ENCODE measurements at regions not wholly inside any gene's neighbourhood (a gene's known extent, or its start where the extent isn't known, plus 50 kb on each side); places are given as distances from the start of the nearest gene placed in this dataset.

DNA sequence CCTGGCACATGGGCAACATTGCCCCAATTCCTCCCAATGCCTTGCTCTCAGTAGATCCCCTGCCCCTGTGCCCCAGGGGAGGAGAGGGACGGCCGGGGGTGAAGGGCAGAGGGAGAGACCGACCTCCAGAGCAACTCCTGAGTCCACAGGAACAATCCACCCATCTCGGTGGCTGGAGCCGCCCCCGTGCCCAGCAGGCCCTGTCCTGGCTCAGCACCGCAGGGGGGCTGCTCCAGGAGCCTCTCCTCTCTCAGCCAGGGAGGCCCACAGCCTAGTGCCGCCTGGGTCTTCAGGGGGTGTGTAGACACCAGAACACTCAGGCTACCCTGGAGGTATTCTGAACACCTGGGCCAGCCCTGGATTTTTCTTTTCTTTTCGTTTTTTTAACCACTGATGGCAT lies 233.7 kb upstream of the SDK2 start:
- Histone ChIP-seq H3K27me3 (ENCODE audit: control insufficient read depth in 1 of 2, insufficient read depth in 2 of 2, low read length in 2 of 2) (peaks cover 10 to 36% of the 10 kb centered on the region in 2 experiments; a peak in 4 of 5 replicates), H4K20me1 (ENCODE audit: insufficient read depth, low read length) (no peaks in the 10 kb centered on the region), H3K79me2 (ENCODE audit: insufficient read depth, low read length) (no peaks in the 10 kb centered on the region), H3K9ac (ENCODE audit: insufficient read depth, low read depth, low read length) (no peak overlapping the region), H3K27ac (ENCODE audit: extremely low read length, insufficient read depth, low read length) (no peak overlapping the region), H3K4me2 (ENCODE audit: low read depth, low read length) (no peak overlapping the region), H3K36me3 (replicated peaks in 1 of 2; ENCODE audit: control insufficient read depth in 1 of 2, insufficient read depth in 2 of 2, low read length in 2 of 2) (no peaks in the 10 kb centered on the region), H3K4me1 (ENCODE audit: insufficient read depth, low read length) (peaks cover 8% of the 10 kb centered on the region; the same call in 1 of the 2 replicates), H3K9me3 (ENCODE audit: low read length) (no peaks in the 10 kb centered on the region), H3K4me3 (replicated peaks in 1 of 3; ENCODE audit: insufficient read depth in 1 of 3, low read depth in 2 of 3, low read length in 3 of 3) (no peak overlapping the region), H2AFZ (ENCODE audit: low read length) (no peak overlapping the region)
- ChIA-PET POLR2A (no interaction called here), CTCF (ENCODE audit: low intra/inter-chr PET ratio, low total read pairs) (no interaction called here)
- DNase-seq (ENCODE audit: low spot score) (no peak), ATAC-seq (no peak), FAIRE-seq (no peak)
- no peak for TF ChIP-seq MEF2D (CRISPR knock-in tag; IDR thresholded peaks at IDR 0.05)
- TF ChIP-seq U2AF1 (optimal IDR thresholded peaks at IDR 0.05; ENCODE audit: low read depth, low read length), result no peak
- TF ChIP-seq ELK4 (CRISPR knock-in tag; IDR thresholded peaks at IDR 0.05; ENCODE audit: borderline replicate concordance), result no peak
- no peak for TF ChIP-seq FOXM1 (CRISPR knock-in tag; IDR thresholded peaks at IDR 0.05)
- no peak for TF ChIP-seq SSRP1 (CRISPR knock-in tag; IDR thresholded peaks at IDR 0.05)
- TF ChIP-seq MNT (IDR thresholded peaks at IDR 0.05), result no peak
- BruUV-seq (replicated peaks), result no TSS peak
- intact Hi-C loops (cut with micrococcal nuclease; ENCODE audit: unreplicated experiment), result no loop called here
- 3% methylated on average over 8 of the region's 9 CpGs for WGBS (ENCODE audit: low lambda C conversion rate)
- in situ Hi-C loops (cut with HindIII; ENCODE audit: extremely low pct_ligation_motif_present, low pct_unique_long_range_greater_than_20kb), result no loop called here

- ChIA-PET POLR2A (no interaction called here), CTCF (ENCODE audit: low intra/inter-chr PET ratio, low total read pairs) (no interaction called here)
- ATAC-seq (no peak), DNase-seq (ENCODE audit: low spot score) (no peak), FAIRE-seq (no peak)
- H2AFZ ChIP-seq (ENCODE audit: low read length), result no peak overlapping the region
- H3K27me3 ChIP-seq (ENCODE audit: control insufficient read depth in 1 of 2, insufficient read depth in 2 of 2, low read length in 2 of 2), result peaks cover 10 to 36% of the 10 kb centered on the region in 2 experiments; a peak in 4 of 5 replicates
- no peaks in the 10 kb centered on the region for H3K79me2 ChIP-seq (ENCODE audit: insufficient read depth, low read length)
- H3K27ac ChIP-seq (ENCODE audit: extremely low read length, insufficient read depth, low read length), result no peak overlapping the region
- 50% methylated on average over 11 of the region's 14 CpGs for WGBS (ENCODE audit: low lambda C conversion rate)
- H4K20me1 ChIP-seq (ENCODE audit: insufficient read depth, low read length), result no peaks in the 10 kb centered on the region
- in situ Hi-C loops (cut with HindIII; ENCODE audit: extremely low pct_ligation_motif_present, low pct_unique_long_range_greater_than_20kb), result no loop called here
- BruUV-seq (replicated peaks), result no TSS peak
- no peak overlapping the region for H3K4me2 ChIP-seq (ENCODE audit: low read depth, low read length)
- intact Hi-C loops (cut with micrococcal nuclease; ENCODE audit: unreplicated experiment), result no loop called here
- no peaks in the 10 kb centered on the region for H3K9me3 ChIP-seq (ENCODE audit: low read length)
- H3K36me3 ChIP-seq (replicated peaks in 1 of 2; ENCODE audit: control insufficient read depth in 1 of 2, insufficient read depth in 2 of 2, low read length in 2 of 2), result no peaks in the 10 kb centered on the region
- H3K4me1 ChIP-seq (ENCODE audit: insufficient read depth, low read length), result peaks cover 8% of the 10 kb centered on the region; the same call in 1 of the 2 replicates
- H3K4me3 ChIP-seq (replicated peaks in 1 of 3; ENCODE audit: insufficient read depth in 1 of 3, low read depth in 2 of 3, low read length in 3 of 3), result no peak overlapping the region
- no peak overlapping the region for H3K9ac ChIP-seq (ENCODE audit: insufficient read depth, low read depth, low read length)
- TF ChIP-seq ZNF101 (CRISPR knock-in tag; IDR thresholded peaks at IDR 0.05; ENCODE audit: borderline replicate concordance, low read depth) (no peak), DDIT3 (CRISPR knock-in tag; IDR thresholded peaks at IDR 0.05) (no peak), ZNF619 (CRISPR knock-in tag; IDR thresholded peaks at IDR 0.05) (no peak), GATAD2A (CRISPR knock-in tag; IDR thresholded peaks at IDR 0.05) (no peak), RBAK (CRISPR knock-in tag; IDR thresholded peaks at IDR 0.05) (no peak), ZNF576 (CRISPR knock-in tag; IDR thresholded peaks at IDR 0.05) (no peak)
- TF ChIP-seq, protein P1, sequence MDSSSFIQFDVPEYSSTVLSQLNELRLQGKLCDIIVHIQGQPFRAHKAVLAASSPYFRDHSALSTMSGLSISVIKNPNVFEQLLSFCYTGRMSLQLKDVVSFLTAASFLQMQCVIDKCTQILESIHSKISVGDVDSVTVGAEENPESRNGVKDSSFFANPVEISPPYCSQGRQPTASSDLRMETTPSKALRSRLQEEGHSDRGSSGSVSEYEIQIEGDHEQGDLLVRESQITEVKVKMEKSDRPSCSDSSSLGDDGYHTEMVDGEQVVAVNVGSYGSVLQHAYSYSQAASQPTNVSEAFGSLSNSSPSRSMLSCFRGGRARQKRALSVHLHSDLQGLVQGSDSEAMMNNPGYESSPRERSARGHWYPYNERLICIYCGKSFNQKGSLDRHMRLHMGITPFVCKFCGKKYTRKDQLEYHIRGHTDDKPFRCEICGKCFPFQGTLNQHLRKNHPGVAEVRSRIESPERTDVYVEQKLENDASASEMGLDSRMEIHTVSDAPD (CRISPR knock-in tag; IDR thresholded peaks at IDR 0.05), result no peak
- TF ChIP-seq, protein P2, sequence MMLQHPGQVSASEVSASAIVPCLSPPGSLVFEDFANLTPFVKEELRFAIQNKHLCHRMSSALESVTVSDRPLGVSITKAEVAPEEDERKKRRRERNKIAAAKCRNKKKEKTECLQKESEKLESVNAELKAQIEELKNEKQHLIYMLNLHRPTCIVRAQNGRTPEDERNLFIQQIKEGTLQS (CRISPR knock-in tag; IDR thresholded peaks at IDR 0.05), result no peak
These were observed 234.7 kb upstream of the SDK2 start for GRCh38 chr17:73878923-73879322.

Measured in HepG2 (cell line).